ENCODE measurements at regions not wholly inside any gene's neighbourhood (a gene's known extent, or its start where the extent isn't known, plus 50 kb on each side); places are given as distances from the start of the nearest gene placed in this dataset.

GRCh38 chr18:28794459-28795245 lies 617.7 kb upstream of the CDH2 start:
- TF ChIP-seq EZH2phosphoT487 (IDR thresholded peaks at IDR 0.05; ENCODE audit: borderline replicate concordance), result no peak
- TF ChIP-seq, protein P1, sequence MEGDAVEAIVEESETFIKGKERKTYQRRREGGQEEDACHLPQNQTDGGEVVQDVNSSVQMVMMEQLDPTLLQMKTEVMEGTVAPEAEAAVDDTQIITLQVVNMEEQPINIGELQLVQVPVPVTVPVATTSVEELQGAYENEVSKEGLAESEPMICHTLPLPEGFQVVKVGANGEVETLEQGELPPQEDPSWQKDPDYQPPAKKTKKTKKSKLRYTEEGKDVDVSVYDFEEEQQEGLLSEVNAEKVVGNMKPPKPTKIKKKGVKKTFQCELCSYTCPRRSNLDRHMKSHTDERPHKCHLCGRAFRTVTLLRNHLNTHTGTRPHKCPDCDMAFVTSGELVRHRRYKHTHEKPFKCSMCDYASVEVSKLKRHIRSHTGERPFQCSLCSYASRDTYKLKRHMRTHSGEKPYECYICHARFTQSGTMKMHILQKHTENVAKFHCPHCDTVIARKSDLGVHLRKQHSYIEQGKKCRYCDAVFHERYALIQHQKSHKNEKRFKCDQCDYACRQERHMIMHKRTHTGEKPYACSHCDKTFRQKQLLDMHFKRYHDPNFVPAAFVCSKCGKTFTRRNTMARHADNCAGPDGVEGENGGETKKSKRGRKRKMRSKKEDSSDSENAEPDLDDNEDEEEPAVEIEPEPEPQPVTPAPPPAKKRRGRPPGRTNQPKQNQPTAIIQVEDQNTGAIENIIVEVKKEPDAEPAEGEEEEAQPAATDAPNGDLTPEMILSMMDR (conservative IDR thresholded peaks at IDR 0.05; ENCODE audit: low read length), result no peak
